ENCODE measurements at regions not wholly inside any gene's neighbourhood (a gene's known extent, or its start where the extent isn't known, plus 50 kb on each side); places are given as distances from the start of the nearest gene placed in this dataset.
"Not testable (repeated sequence)": the region's sequence is repeated elsewhere in the genome, so short reads cannot be mapped to it uniquely, and the experiment has no call there.

DNA sequence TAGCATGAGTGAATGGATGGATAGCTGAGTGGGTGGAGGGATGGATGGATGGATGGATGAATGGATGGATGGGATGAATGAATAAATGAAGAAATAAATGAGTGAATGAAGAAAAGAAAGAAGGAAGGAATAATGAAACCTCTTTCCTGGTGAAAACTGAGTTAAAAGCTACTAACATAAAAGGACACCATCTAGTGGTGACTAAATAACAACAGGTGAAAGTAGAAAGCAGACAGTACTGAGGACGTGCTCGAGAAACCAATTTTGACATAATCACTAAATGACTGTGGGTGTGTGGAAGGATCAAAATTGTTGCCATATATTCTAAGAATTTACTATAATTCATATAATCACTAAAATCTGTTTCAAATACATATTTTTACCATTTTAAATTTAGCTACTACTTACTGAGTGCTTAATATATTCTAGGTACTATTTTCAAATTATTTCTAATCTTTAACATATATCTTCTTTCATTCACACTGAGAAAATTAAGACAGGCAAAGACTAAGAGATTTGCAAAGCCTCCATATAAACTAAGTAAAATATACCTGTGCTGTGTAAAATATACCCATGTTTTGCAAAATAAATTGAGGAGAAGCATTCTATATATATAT is 522.9 kb downstream of the LRRIQ3 start:
- Histone ChIP-seq H3K9ac (ENCODE audit: low read length) (no peak overlapping the region), H3K4me3 (ENCODE audit: low read length) (no peak overlapping the region), H3K36me3 (ENCODE audit: control insufficient read depth, insufficient read depth, low read length) (no peaks in the 10 kb centered on the region), H3K27ac (ENCODE audit: low read depth, low read length) (no peak overlapping the region), H3K4me1 (ENCODE audit: control insufficient read depth, insufficient read depth, low read length) (no peaks in the 10 kb centered on the region), H3K27me3 (ENCODE audit: control insufficient read depth, insufficient read depth, low read length) (no peaks in the 10 kb centered on the region)

DNA sequence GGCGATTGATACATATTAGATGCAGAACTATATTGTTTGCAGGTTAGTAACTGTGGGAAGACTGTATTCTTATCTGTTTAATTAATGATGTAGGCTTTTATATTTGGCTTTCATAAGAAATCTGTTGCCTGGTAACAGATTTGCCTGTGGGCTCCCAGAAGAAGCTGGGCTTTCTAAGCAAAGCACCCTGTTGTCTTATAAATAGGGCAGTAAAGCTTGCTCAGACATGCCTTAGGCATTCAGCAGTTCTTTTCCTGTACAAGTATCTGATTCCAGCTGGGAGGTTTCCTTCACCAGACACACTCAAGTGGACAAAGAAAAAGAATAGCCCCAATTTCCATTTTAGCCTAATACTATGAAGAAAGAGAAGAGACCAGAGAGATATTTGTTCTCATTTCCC is 524.0 kb downstream of the LRRIQ3 start:
- H3K4me1 ChIP-seq (ENCODE audit: control insufficient read depth, insufficient read depth, low read length): no peaks in the 10 kb centered on the region
- H3K4me3 ChIP-seq (ENCODE audit: low read length): no peak overlapping the region
- no peaks in the 10 kb centered on the region for H3K36me3 ChIP-seq (ENCODE audit: control insufficient read depth, insufficient read depth, low read length)
- H3K9ac ChIP-seq (ENCODE audit: low read length): no peak overlapping the region
- H3K27ac ChIP-seq (ENCODE audit: low read depth, low read length): no peak overlapping the region
- H3K27me3 ChIP-seq (ENCODE audit: control insufficient read depth, insufficient read depth, low read length): no peaks in the 10 kb centered on the region

DNA sequence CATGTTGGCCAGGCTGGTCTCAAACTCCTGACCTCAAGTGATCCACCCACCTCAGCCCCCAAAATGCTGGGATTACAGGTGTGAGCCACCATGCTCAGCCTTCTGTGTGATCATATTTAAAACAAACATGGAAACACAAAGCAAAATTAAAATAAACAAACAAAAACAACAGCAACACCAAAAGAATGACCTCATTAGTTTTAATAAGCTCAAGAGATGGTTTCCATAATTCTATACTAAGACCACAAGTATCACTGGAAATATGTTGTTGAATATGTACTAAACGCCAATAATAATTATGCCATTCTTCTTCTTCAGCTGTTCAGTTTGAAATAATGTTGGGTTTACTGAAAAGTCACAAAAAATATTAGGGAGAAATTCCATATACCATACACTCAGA is 526.4 kb downstream of the LRRIQ3 start:
- Histone ChIP-seq H3K27ac (ENCODE audit: low read depth, low read length) (no peak overlapping the region), H3K4me1 (ENCODE audit: control insufficient read depth, insufficient read depth, low read length) (no peaks in the 10 kb centered on the region), H3K36me3 (ENCODE audit: control insufficient read depth, insufficient read depth, low read length) (no peaks in the 10 kb centered on the region), H3K27me3 (ENCODE audit: control insufficient read depth, insufficient read depth, low read length) (no peaks in the 10 kb centered on the region), H3K9ac (ENCODE audit: low read length) (no peak overlapping the region), H3K4me3 (ENCODE audit: low read length) (no peak overlapping the region)

DNA sequence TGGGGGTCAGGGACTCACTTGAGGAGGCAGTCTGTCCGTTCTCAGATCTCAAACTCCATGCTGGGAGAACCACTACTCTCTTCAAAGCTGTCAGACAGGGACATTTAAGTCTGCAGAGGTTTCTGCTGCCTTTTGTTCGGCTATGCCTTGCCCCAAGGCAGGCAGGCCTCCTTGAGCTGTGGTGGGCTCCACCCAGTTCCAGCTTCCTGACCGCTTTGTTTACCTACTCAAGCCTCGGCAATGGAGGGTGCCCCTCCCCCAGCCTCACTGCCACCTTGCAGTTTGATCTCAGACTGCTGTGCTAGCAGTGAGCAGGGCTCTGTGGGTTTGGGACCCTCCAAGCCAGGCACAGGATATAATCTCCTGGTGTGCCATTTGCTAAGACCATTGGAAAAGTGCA is 530.0 kb downstream of the LRRIQ3 start:
- not testable (repeated sequence) for H3K36me3 ChIP-seq (ENCODE audit: control insufficient read depth, insufficient read depth, low read length)

DNA sequence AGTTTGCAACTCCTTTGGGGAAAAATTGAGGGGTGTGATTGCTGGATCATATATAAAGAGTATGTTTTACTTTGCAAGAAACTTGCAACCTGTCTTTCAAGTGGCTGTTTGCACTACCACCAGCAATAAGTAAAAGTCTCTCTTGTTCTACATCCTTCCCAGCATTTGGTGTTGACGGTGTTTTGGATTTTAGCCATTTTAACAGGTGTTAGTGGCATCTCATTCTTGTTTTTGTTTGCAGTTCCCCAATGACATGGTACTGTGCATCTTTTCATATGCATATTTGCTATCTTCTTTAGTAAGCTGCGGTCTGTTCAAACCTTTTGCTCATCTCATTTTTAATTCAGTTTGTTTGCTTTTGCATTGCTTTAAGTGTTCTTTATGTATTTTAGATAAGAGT is 535.5 kb downstream of the LRRIQ3 start:
- no peak overlapping the region for H3K27ac ChIP-seq (ENCODE audit: low read depth, low read length)
- H3K9ac ChIP-seq (ENCODE audit: low read length): no peak overlapping the region
- H3K36me3 ChIP-seq (ENCODE audit: control insufficient read depth, insufficient read depth, low read length): no peaks in the 10 kb centered on the region
- H3K4me3 ChIP-seq (ENCODE audit: low read length): no peak overlapping the region
- H3K27me3 ChIP-seq (ENCODE audit: control insufficient read depth, insufficient read depth, low read length): no peaks in the 10 kb centered on the region
- no peaks in the 10 kb centered on the region for H3K4me1 ChIP-seq (ENCODE audit: control insufficient read depth, insufficient read depth, low read length)

More for the DNA sequence above, 530.0 kb downstream of the LRRIQ3 start:
- not testable (repeated sequence) for H3K4me1 ChIP-seq (ENCODE audit: control insufficient read depth, insufficient read depth, low read length); H3K27me3 ChIP-seq (ENCODE audit: control insufficient read depth, insufficient read depth, low read length); H3K9ac ChIP-seq (ENCODE audit: low read length); H3K4me3 ChIP-seq (ENCODE audit: low read length); H3K27ac ChIP-seq (ENCODE audit: low read depth, low read length)

DNA sequence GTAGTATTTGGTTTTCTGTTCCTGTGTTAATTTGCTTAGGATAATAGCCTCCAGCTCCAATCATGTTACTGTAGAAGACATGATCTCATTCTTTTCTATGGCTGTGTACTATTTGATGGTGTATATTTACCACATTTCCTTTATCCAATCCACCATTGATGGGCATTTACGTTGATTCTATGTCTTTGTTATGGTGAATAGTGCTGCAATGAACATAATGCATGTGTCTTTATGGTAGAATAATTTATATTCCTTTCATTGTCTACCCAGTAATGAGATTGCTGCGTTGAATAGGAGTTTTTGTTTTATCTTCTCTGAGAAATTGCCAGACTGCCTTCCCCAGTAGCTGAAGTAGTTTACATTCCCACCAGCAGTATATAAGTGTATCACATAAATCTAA is 538.8 kb downstream of the LRRIQ3 start:
- no peaks in the 10 kb centered on the region for H3K36me3 ChIP-seq (ENCODE audit: control insufficient read depth, insufficient read depth, low read length)
- no peak overlapping the region for H3K27ac ChIP-seq (ENCODE audit: low read depth, low read length)
- no peaks in the 10 kb centered on the region for H3K4me1 ChIP-seq (ENCODE audit: control insufficient read depth, insufficient read depth, low read length)
- no peak overlapping the region for H3K9ac ChIP-seq (ENCODE audit: low read length)
- no peaks in the 10 kb centered on the region for H3K27me3 ChIP-seq (ENCODE audit: control insufficient read depth, insufficient read depth, low read length)
- H3K4me3 ChIP-seq (ENCODE audit: low read length): no peak overlapping the region

DNA sequence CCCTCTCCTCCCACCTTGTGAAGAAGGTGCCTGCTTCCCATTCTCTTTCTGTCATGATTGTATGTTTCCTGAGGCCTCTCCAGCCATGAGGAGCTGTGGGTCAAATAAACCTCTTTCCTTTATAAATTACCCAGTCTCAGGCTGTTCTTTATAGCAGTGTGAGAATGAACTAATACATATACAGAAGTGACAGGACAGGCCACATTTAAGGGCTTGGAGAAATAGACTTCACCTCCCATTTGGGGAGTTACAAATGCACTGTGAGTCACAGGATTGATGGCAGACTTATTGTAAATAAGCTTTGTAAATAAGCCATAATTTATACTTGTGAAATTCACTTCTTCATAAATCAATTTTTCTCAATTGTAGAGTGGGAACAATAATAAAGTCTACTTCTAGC is 543.3 kb downstream of the LRRIQ3 start:
- Histone ChIP-seq H3K36me3 (ENCODE audit: control insufficient read depth, insufficient read depth, low read length) (no peaks in the 10 kb centered on the region), H3K4me1 (ENCODE audit: control insufficient read depth, insufficient read depth, low read length) (no peaks in the 10 kb centered on the region), H3K27ac (ENCODE audit: low read depth, low read length) (no peak overlapping the region), H3K4me3 (ENCODE audit: low read length) (no peak overlapping the region), H3K27me3 (ENCODE audit: control insufficient read depth, insufficient read depth, low read length) (no peaks in the 10 kb centered on the region), H3K9ac (ENCODE audit: low read length) (no peak overlapping the region)

DNA sequence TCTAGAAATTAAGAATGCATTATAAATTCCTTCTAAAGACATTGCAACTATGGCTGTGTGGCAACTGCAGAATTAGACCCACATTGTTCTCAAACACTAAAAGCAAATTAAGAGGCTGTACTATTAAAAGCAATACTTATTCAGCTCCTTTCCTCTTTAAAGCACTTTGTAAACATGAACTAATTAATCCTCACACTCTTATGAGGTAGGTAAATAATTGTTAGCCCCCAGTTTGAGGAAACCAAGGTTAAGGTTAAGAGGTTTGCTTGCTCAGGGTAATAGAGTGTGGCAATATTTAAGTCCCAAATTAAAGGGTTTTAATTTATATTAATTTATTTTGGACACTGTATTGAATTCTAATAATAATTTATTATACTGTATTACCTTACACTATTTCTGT is 553.8 kb downstream of the LRRIQ3 start:
- H3K4me3 ChIP-seq (ENCODE audit: low read length): no peak overlapping the region
- H3K4me1 ChIP-seq (ENCODE audit: control insufficient read depth, insufficient read depth, low read length): no peaks in the 10 kb centered on the region
- no peaks in the 10 kb centered on the region for H3K36me3 ChIP-seq (ENCODE audit: control insufficient read depth, insufficient read depth, low read length)
- no peak overlapping the region for H3K9ac ChIP-seq (ENCODE audit: low read length)
- no peak overlapping the region for H3K27ac ChIP-seq (ENCODE audit: low read depth, low read length)
- H3K27me3 ChIP-seq (ENCODE audit: control insufficient read depth, insufficient read depth, low read length): no peaks in the 10 kb centered on the region

DNA sequence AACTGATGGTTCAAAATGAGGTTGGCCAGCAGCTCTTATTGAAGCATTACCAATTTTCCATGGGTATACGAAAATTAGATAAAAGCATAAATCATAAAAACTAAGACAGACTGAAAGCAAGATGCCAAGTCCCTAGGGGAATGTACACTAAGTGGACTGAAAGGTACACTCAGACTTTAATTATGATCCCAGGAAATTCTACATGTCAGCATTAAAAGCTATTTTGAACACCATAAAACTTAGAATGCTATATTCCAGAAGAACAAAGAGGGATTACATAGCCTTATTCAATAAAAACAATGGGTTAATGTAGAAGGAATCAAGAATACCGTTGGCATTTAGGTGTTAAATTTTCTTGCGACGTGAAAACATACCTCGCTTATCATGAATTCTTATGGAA is 558.5 kb downstream of the LRRIQ3 start:
- no peak overlapping the region for H3K4me3 ChIP-seq (ENCODE audit: low read length)
- no peak overlapping the region for H3K9ac ChIP-seq (ENCODE audit: low read length)
- H3K4me1 ChIP-seq (ENCODE audit: control insufficient read depth, insufficient read depth, low read length): no peaks in the 10 kb centered on the region
- no peaks in the 10 kb centered on the region for H3K27me3 ChIP-seq (ENCODE audit: control insufficient read depth, insufficient read depth, low read length)
- H3K27ac ChIP-seq (ENCODE audit: low read depth, low read length): no peak overlapping the region
- H3K36me3 ChIP-seq (ENCODE audit: control insufficient read depth, insufficient read depth, low read length): no peaks in the 10 kb centered on the region

DNA sequence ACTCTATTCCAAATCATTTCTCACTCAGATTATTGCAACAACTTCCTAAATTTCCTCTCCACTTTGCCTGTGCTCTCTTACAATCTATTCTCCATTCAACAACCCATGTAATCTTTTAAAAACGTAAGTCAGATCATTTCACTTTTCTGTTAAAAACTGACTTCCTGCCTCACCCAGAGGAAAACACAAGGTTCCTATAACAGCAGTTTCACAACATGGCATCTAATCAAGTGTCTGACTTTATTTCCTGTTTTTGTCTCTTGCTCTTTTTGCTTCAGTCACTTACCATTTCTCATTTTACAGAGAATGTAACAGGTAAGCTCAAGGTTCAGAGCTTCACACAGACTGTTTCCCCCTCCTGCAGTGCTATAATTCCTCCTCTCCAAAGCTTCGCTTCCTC is 560.7 kb downstream of the LRRIQ3 start:
- Histone ChIP-seq H3K27me3 (ENCODE audit: control insufficient read depth, insufficient read depth, low read length) (no peaks in the 10 kb centered on the region), H3K9ac (ENCODE audit: low read length) (no peak overlapping the region), H3K36me3 (ENCODE audit: control insufficient read depth, insufficient read depth, low read length) (no peaks in the 10 kb centered on the region), H3K27ac (ENCODE audit: low read depth, low read length) (no peak overlapping the region), H3K4me1 (ENCODE audit: control insufficient read depth, insufficient read depth, low read length) (no peaks in the 10 kb centered on the region), H3K4me3 (ENCODE audit: low read length) (no peak overlapping the region)

DNA sequence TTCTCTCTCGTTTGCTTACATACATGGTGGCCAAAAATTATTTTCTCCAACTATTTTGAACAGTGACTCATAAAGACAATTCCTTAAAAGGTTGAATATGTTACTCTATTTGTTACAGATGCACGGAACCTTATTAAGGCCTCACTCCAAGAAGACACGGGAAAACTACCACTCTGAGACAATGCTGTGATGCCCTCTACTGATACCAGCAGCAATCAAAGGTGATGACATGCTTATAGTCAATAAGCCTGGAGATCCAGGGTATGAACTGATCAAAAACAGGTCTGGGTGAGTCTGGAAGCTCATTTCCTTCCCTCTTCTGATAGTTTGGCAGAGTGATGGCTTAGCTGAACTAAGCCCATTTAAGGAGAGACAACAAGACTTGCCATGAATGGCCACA is 563.0 kb downstream of the LRRIQ3 start:
- Histone ChIP-seq H3K4me1 (ENCODE audit: control insufficient read depth, insufficient read depth, low read length) (no peaks in the 10 kb centered on the region), H3K36me3 (ENCODE audit: control insufficient read depth, insufficient read depth, low read length) (no peaks in the 10 kb centered on the region), H3K27ac (ENCODE audit: low read depth, low read length) (no peak overlapping the region), H3K9ac (ENCODE audit: low read length) (no peak overlapping the region), H3K27me3 (ENCODE audit: control insufficient read depth, insufficient read depth, low read length) (no peaks in the 10 kb centered on the region), H3K4me3 (ENCODE audit: low read length) (no peak overlapping the region)

DNA sequence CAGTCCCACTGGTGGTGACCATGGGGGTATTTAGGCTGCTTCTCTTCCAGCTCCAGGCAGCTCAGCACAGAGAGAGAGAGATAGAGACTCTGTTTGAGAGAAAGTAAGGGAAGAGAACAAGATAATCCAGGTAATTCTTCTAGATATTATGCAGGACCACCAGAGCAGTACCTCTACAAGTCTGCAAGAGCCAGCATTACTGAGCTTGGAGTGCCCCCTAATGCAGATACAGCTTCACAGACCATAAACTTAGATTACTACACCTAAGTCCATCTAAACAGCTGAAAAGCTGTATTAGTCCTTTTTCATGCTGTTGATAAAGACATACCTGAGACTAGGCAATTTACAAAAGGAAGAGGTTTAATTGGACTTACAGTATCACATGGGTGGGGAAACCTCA is 570.3 kb downstream of the LRRIQ3 start:
- Histone ChIP-seq H3K36me3 (ENCODE audit: control insufficient read depth, insufficient read depth, low read length) (no peaks in the 10 kb centered on the region), H3K4me3 (ENCODE audit: low read length) (no peak overlapping the region), H3K4me1 (ENCODE audit: control insufficient read depth, insufficient read depth, low read length) (no peaks in the 10 kb centered on the region), H3K9ac (ENCODE audit: low read length) (no peak overlapping the region), H3K27me3 (ENCODE audit: control insufficient read depth, insufficient read depth, low read length) (no peaks in the 10 kb centered on the region), H3K27ac (ENCODE audit: low read depth, low read length) (no peak overlapping the region)

DNA sequence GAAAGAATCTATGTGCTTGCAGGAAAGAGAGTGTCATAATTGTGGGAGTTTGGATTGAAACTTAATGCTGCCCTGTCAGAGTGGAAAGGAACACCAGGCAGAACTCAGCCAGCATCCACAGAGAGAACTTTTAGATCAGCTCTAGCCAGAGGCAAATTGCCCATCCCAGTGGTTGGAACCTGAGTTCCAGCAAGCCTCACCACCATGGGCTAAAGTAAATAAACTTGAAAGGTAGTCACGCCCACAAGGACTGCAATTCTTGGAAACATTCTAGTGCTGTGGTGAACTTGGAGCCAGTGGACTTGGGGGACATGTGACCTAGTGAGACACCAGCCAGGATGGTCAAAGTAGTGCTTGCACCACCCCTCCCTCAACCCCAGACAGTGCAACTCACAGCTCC is 571.6 kb downstream of the LRRIQ3 start:
- no peaks in the 10 kb centered on the region for H3K36me3 ChIP-seq (ENCODE audit: control insufficient read depth, insufficient read depth, low read length)
- H3K27ac ChIP-seq (ENCODE audit: low read depth, low read length): no peak overlapping the region
- H3K9ac ChIP-seq (ENCODE audit: low read length): no peak overlapping the region
- no peaks in the 10 kb centered on the region for H3K27me3 ChIP-seq (ENCODE audit: control insufficient read depth, insufficient read depth, low read length)
- no peaks in the 10 kb centered on the region for H3K4me1 ChIP-seq (ENCODE audit: control insufficient read depth, insufficient read depth, low read length)
- no peak overlapping the region for H3K4me3 ChIP-seq (ENCODE audit: low read length)
